Breast epithelium (tissue), 3 donors: ENCODE measurements at regions not wholly inside any gene's neighbourhood (a gene's known extent, or its start where the extent isn't known, plus 50 kb on each side); places are given as distances from the start of the nearest gene placed in this dataset.

ENCODE experiments used
- CTCF ChIP-seq, 3 donors: fragments of 450-650 bp; IDR thresholded peaks; one replicate each; pipeline ENCODE4 v1.5.1; 2016 to 2017; ENCODE audit warnings: antibody characterized with exemption in 3 of 3, mild to moderate bottlenecking in 3 of 3, moderate library complexity in 3 of 3
- POLR2A ChIP-seq: fragments of 450-650 bp; IDR thresholded peaks from one replicate; pipeline ENCODE4 v1.6.1; 2016; ENCODE audit warnings: antibody characterized with exemption, mild to moderate bottlenecking, moderate library complexity
- POLR2AphosphoS5 ChIP-seq, 3 donors: sonication (generic); formaldehyde crosslinking; IDR thresholded peaks; one replicate each; pipeline ENCODE4 v1.6.1; 2017; ENCODE audit warnings: antibody characterized with exemption in 3 of 3

- TF ChIP-seq POLR2A = no peak
- no peak for TF ChIP-seq CTCF (IDR thresholded peaks at IDR 0.05)
- TF ChIP-seq POLR2AphosphoS5 (IDR thresholded peaks at IDR 0.05) = no peak
These were observed 191.7 kb upstream of the GSC start for GRCh38 chr14:94961386-94962165.
